CD4-positive, alpha-beta T cell (primary cell): ENCODE measurements at regions not wholly inside any gene's neighbourhood (a gene's known extent, or its start where the extent isn't known, plus 50 kb on each side); places are given as distances from the start of the nearest gene placed in this dataset. TPM values are rescaled to one million over a fixed set of nuclear protein-coding genes. Genes with fewer than 3 reads are reported as not detected.
A peak's percentile ranks its signal among the peaks of the same experiment; 100 is the strongest.

ENCODE experiments used
- ATAC-seq: fragments of 200-7000 bp; cut with Tn5 transposase; one replicate; pipeline ENCODE4 v1.10.0; 2022; ENCODE audit warnings: mild to moderate bottlenecking; ENCODE audit not compliant: poor library complexity
- CTCF ChIA-PET: fragments of 350-600 bp; sonication (Branson Sonifier 250); formaldehyde crosslinking; loops from one replicate; lab custom pipeline; 2021; ENCODE audit warnings: antibody characterized with exemption, inconsistent platforms; lab: Charles Lee
- POLR2A ChIA-PET: fragments of 350-600 bp; sonication (Branson Sonifier 250); formaldehyde crosslinking; loops from one replicate; lab custom pipeline; 2021; ENCODE audit warnings: antibody characterized with exemption, inconsistent platforms; lab: Charles Lee
- DNase-seq, 14 experiments: peaks; one replicate each; pipeline ENCODE4 v3.0.0-alpha.2; 2013 to 2020; ENCODE audit warnings: mixed read lengths in 2 of 14
- H3K27ac ChIP-seq, 2 donors: one replicate each; pipeline versions ENCODE4 v1.5.1 to v1.7.0; 2013; ENCODE audit warnings: low read length in 2 of 2, low read depth in 1 of 2, mild to moderate bottlenecking in 1 of 2
- H3K27me3 ChIP-seq, 2 experiments: 1 replicate in 1 of 2; 2 replicates in 1 of 2; pipeline versions ENCODE4 v1.6.1 to v1.7.0; 2013; ENCODE audit warnings: low read length in 2 of 2, control low read depth in 1 of 2, mild to moderate bottlenecking in 1 of 2, moderate library complexity in 1 of 2; ENCODE audit not compliant: insufficient read depth in 2 of 2, control insufficient read depth in 1 of 2
- H3K36me3 ChIP-seq: one replicate; pipeline ENCODE4 v1.6.1; 2013; ENCODE audit warnings: low read length, control low read depth; ENCODE audit not compliant: insufficient read depth
- H3K4me1 ChIP-seq: one replicate; pipeline ENCODE4 v1.6.1; 2013; ENCODE audit warnings: low read length, control low read depth; ENCODE audit not compliant: insufficient read depth
- H3K4me3 ChIP-seq: one replicate; pipeline ENCODE4 v1.5.1; 2013; ENCODE audit warnings: mild to moderate bottlenecking, low read length, moderate library complexity
- H3K9me3 ChIP-seq, 2 experiments: 1 replicate in 1 of 2; 2 replicates in 1 of 2; pipeline versions ENCODE4 v1.6.1 to v1.7.0; 2013; ENCODE audit warnings: low read length in 2 of 2, mild to moderate bottlenecking in 2 of 2, control low read depth in 1 of 2, moderate library complexity in 1 of 2; ENCODE audit not compliant: control insufficient read depth in 1 of 2, insufficient read depth in 1 of 2
- H3K27ac Mint-ChIP-seq: one replicate; pipeline ENCODE4 v1.8.0; 2020; ENCODE audit warnings: mixed read lengths
- H3K27me3 Mint-ChIP-seq: one replicate; pipeline ENCODE4 v1.8.0; 2021; ENCODE audit warnings: mixed read lengths
- H3K36me3 Mint-ChIP-seq: one replicate; pipeline ENCODE4 v1.8.0; 2021; ENCODE audit warnings: low read depth, mixed read lengths
- H3K4me1 Mint-ChIP-seq: one replicate; pipeline ENCODE4 v1.8.0; 2021; ENCODE audit warnings: low read depth, mixed read lengths
- H3K4me3 Mint-ChIP-seq: one replicate; pipeline ENCODE4 v1.8.0; 2020; ENCODE audit warnings: mild to moderate bottlenecking, mixed read lengths
- H3K9me3 Mint-ChIP-seq: one replicate; pipeline ENCODE4 v1.8.0; 2020; ENCODE audit warnings: mixed read lengths
- CTCF ChIP-seq: fragments of 200-600 bp; IDR thresholded peaks from one replicate; pipeline ENCODE4 v1.8.0; 2022; ENCODE audit warnings: antibody characterized with exemption, mild to moderate bottlenecking
- intact Hi-C, 2 experiments: fragments of 100-400 bp; cut with DNase I in 1 of 2; cut with micrococcal nuclease in 1 of 2; formaldehyde crosslinking; loops; one replicate each; pipeline versions ENCODE4 v1.15.1 to v1.9.0; 2023 to 2025; cut with DNase I, micrococcal nuclease
- microRNA-seq: library from miRNA; unstranded; fragments of <30 nt; microRNA quantifications from one replicate; pipeline ENCODE4 v1.2.0, GENCODE V29; 2021; ENCODE audit warnings: borderline microRNAs expressed, borderline replicate concordance

- H3K9me3 Mint-ChIP-seq, result no peaks in the 10 kb centered on the region
- Histone ChIP-seq H3K36me3 (no peaks in the 10 kb centered on the region), H3K4me3 (peak overlapping the region; percentile 56), H3K9me3 (no peaks in the 10 kb centered on the region), H3K27me3 (no peaks in the 10 kb centered on the region), H3K27ac (no peak overlapping the region), H3K4me1 (peaks cover 17% of the 10 kb centered on the region)
- ChIA-PET POLR2A (no interaction called here), CTCF (no interaction called here)
- TF ChIP-seq CTCF, result no peak
- H3K27me3 Mint-ChIP-seq, result no peaks in the 10 kb centered on the region
- no peaks in the 10 kb centered on the region for H3K36me3 Mint-ChIP-seq
- no peak for ATAC-seq
- peak overlapping the region; percentile 82 for H3K27ac Mint-ChIP-seq
- peak overlapping the region; percentile 93 for H3K4me3 Mint-ChIP-seq
- no peak for DNase-seq
- intact Hi-C loops, result loop anchor here (2.0 to 5.0 kb wide), 3 partner anchors 53 to 363 kb away; partner anchors contain the start of genes NINL (in 1 of the 2) and ZNF337 (in 1 of the 2)
- peaks cover 15% of the 10 kb centered on the region for H3K4me1 Mint-ChIP-seq
These were observed 53.6 kb upstream of the ZNF337 start for GRCh38 chr20:25750220-25750764.

- H3K27ac ChIP-seq, result no peak overlapping the region
- peak overlapping the region; percentile 10 for H3K27ac Mint-ChIP-seq
- CTCF ChIA-PET, result no interaction called here
These were observed 53.0 kb upstream of the ZNF337 start for GRCh38 chr20:25749649-25750048.

More at GRCh38 chr20:25749649-25750048, 53.0 kb upstream of the ZNF337 start:
- no peaks in the 10 kb centered on the region for H3K27me3 ChIP-seq
- DNase-seq, result no peak
- H3K36me3 ChIP-seq, result no peaks in the 10 kb centered on the region
- POLR2A ChIA-PET, result no interaction called here
- no peak for TF ChIP-seq CTCF
- H3K4me3 ChIP-seq, result no peak overlapping the region
- H3K9me3 ChIP-seq, result no peaks in the 10 kb centered on the region
- ATAC-seq, result no peak
- H3K4me1 ChIP-seq, result peaks cover 17% of the 10 kb centered on the region
- peaks cover 15% of the 10 kb centered on the region for H3K4me1 Mint-ChIP-seq
- H3K36me3 Mint-ChIP-seq, result no peaks in the 10 kb centered on the region
- H3K27me3 Mint-ChIP-seq, result no peaks in the 10 kb centered on the region
- intact Hi-C loops, result loop anchor here (2.0 to 5.0 kb wide), 3 partner anchors 53 to 362 kb away; partner anchors contain the start of genes NINL (in 1 of the 2) and ZNF337 (in 1 of the 2)
- H3K4me3 Mint-ChIP-seq, result peak overlapping the region; percentile 66
- H3K9me3 Mint-ChIP-seq, result no peaks in the 10 kb centered on the region

Small RNA genes in the stretch of these regions (microRNA-seq; reads per million reads assigned to microRNA genes)
- gene MIR663A, result not detected
